ENCODE measurements at regions not wholly inside any gene's neighbourhood (a gene's known extent, or its start where the extent isn't known, plus 50 kb on each side); places are given as distances from the start of the nearest gene placed in this dataset.

- no peak for TF ChIP-seq ZNF639 (tag by site-specific recombination; IDR thresholded peaks at IDR 0.05)
- no peak for TF ChIP-seq TCF7L2 (IDR thresholded peaks at IDR 0.05; ENCODE audit: borderline replicate concordance, low read depth, low read length)
- no peak for TF ChIP-seq CTCF (tag by site-specific recombination; IDR thresholded peaks at IDR 0.05)
These were observed 122.0 kb upstream of the LNX1 start (continued) for GRCh38 chr4:53713296-53713695.

GRCh38 chr4:53712408-53713020, 121.2 kb upstream of the LNX1 start:
- no peaks in the 10 kb centered on the region for H3K36me3 ChIP-seq (ENCODE audit: control insufficient read depth in 2 of 2, insufficient read depth in 1 of 2, low read length in 2 of 2)
- no peaks in the 10 kb centered on the region for H3K4me1 ChIP-seq (ENCODE audit: control insufficient read depth, insufficient read depth, low read length)
- no peak overlapping the region for H3K27ac ChIP-seq (ENCODE audit: extremely low read depth, low read depth, low read length)
- H3K4me3 ChIP-seq (ENCODE audit: low read depth, low read length), result no peak overlapping the region
- H3K9me3 ChIP-seq (ENCODE audit: control insufficient read depth, insufficient read depth, low read depth, low read length), result no peaks in the 10 kb centered on the region
- TF ChIP-seq ZNF521 (tag by site-specific recombination; IDR thresholded peaks at IDR 0.05) (no peak), ZSCAN18 (tag by site-specific recombination; IDR thresholded peaks at IDR 0.05) (no peak), ZNF366 (tag by site-specific recombination; conservative IDR thresholded peaks at IDR 0.05) (no peak), ZNF843 (tag by site-specific recombination; IDR thresholded peaks at IDR 0.05) (no peak), ZNF248 (tag by site-specific recombination; IDR thresholded peaks at IDR 0.05) (no peak), ZNF341 (tag by site-specific recombination; IDR thresholded peaks at IDR 0.05; ENCODE audit: low read depth) (no peak), TSHZ1 (tag by site-specific recombination; IDR thresholded peaks at IDR 0.05; ENCODE audit: borderline replicate concordance) (no peak), ZNF239 (tag by site-specific recombination; IDR thresholded peaks at IDR 0.05) (no peak), TCF7L2 (IDR thresholded peaks at IDR 0.05; ENCODE audit: borderline replicate concordance, low read depth, low read length) (no peak), ZNF121 (tag by site-specific recombination; IDR thresholded peaks at IDR 0.05) (no peak), ZNF280D (tag by site-specific recombination; IDR thresholded peaks at IDR 0.05) (no peak), TRIM28 (IDR thresholded peaks at IDR 0.05; ENCODE audit: borderline replicate concordance, low read length) (no peak), ZNF133 (tag by site-specific recombination; IDR thresholded peaks at IDR 0.05) (no peak), RBAK (tag by site-specific recombination; IDR thresholded peaks at IDR 0.05) (no peak), ZFHX2 (tag by site-specific recombination; conservative IDR thresholded peaks at IDR 0.05) (no peak), ZNF530 (tag by site-specific recombination; IDR thresholded peaks at IDR 0.05; ENCODE audit: low read depth) (no peak), ZNF513 (tag by site-specific recombination; IDR thresholded peaks at IDR 0.05) (no peak), ZNF335 (tag by site-specific recombination; conservative IDR thresholded peaks at IDR 0.05) (no peak)
- ChIA-PET CTCF (interaction anchor here (0.7 kb wide), 1 partner anchor 70 kb away, joined by 3 read pairs; no protein-coding TSS in a partner anchor), POLR2A (no interaction called here)
